Kidney epithelial cell (primary cell): ENCODE measurements at regions not wholly inside any gene's neighbourhood (a gene's known extent, or its start where the extent isn't known, plus 50 kb on each side); places are given as distances from the start of the nearest gene placed in this dataset.

Source experiments
- DNase-seq: peaks from one replicate; pipeline ENCODE4 v3.0.0-alpha.2; 2010; ENCODE audit warnings: low read depth
- H3K27me3 ChIP-seq: 2 replicates; pipeline ENCODE4 v1.6.0; 2011; ENCODE audit warnings: low read length; ENCODE audit not compliant: control insufficient read depth, insufficient read depth
- H3K36me3 ChIP-seq: 2 replicates; pipeline ENCODE4 v1.5.1; 2011; ENCODE audit warnings: low read length; ENCODE audit not compliant: control insufficient read depth, insufficient read depth
- H3K4me3 ChIP-seq: 2 replicates; pipeline ENCODE4 v1.5.1; 2011; ENCODE audit warnings: low read depth, mild to moderate bottlenecking, control low read depth, low read length
- TF ChIP-seq, protein P1 (sequence below): IDR thresholded peaks from 2 replicates; pipeline ENCODE4 v1.5.1; 2011; ENCODE audit warnings: mild to moderate bottlenecking, moderate library complexity, low read length, control low read depth, inconsistent platforms; ENCODE audit not compliant: insufficient read depth, poor library complexity, severe bottlenecking

DNA sequence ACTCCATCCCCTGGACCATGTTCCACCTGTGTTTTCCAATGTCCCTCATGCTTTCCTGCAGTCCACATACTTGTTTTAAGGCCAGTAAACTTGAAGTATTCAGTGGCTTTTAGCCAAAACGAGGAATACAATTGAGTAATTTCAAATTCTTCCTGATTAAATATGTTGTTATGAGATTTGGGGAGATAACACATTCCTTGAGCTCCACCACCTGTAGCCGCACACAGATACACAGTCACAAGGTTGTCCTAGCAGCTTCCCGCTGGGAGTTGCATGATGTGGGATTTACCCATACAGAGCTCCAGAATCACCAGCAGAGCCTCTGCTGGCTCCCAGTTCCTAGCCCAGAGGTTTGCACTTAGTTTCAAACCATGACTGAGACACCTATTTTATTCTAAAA is 53.6 kb upstream of the FRY start:
- H3K36me3 ChIP-seq: no peaks in the 10 kb centered on the region
- TF ChIP-seq, protein P1, sequence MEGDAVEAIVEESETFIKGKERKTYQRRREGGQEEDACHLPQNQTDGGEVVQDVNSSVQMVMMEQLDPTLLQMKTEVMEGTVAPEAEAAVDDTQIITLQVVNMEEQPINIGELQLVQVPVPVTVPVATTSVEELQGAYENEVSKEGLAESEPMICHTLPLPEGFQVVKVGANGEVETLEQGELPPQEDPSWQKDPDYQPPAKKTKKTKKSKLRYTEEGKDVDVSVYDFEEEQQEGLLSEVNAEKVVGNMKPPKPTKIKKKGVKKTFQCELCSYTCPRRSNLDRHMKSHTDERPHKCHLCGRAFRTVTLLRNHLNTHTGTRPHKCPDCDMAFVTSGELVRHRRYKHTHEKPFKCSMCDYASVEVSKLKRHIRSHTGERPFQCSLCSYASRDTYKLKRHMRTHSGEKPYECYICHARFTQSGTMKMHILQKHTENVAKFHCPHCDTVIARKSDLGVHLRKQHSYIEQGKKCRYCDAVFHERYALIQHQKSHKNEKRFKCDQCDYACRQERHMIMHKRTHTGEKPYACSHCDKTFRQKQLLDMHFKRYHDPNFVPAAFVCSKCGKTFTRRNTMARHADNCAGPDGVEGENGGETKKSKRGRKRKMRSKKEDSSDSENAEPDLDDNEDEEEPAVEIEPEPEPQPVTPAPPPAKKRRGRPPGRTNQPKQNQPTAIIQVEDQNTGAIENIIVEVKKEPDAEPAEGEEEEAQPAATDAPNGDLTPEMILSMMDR: no peak
- no peak for DNase-seq
- H3K27me3 ChIP-seq: no peaks in the 10 kb centered on the region
- H3K4me3 ChIP-seq: no peak overlapping the region

DNA sequence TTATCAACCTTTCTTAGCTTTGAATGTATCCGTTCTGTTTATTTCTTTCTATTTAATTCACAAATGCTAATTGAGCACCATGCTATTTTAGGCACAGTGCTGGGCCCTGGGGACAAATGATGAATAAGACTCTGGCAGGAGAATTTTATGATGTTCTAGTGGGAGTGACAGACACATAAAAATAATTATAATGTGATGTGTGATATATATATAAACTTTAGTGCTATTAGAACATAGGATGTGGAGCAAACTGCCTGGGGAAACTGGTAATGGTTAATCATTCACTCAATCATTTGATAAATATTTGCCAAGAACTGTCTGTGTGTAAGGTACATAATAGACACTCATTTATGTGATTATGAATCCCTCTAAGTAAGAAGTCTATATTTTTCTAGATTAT is 50.7 kb upstream of the FRY start:
- no peak for DNase-seq
- H3K4me3 ChIP-seq: no peak overlapping the region
- no peaks in the 10 kb centered on the region for H3K36me3 ChIP-seq
- TF ChIP-seq, protein P1: no peak
- no peaks in the 10 kb centered on the region for H3K27me3 ChIP-seq
